ENCODE measurements at regions not wholly inside any gene's neighbourhood (a gene's known extent, or its start where the extent isn't known, plus 50 kb on each side); places are given as distances from the start of the nearest gene placed in this dataset.

DNA sequence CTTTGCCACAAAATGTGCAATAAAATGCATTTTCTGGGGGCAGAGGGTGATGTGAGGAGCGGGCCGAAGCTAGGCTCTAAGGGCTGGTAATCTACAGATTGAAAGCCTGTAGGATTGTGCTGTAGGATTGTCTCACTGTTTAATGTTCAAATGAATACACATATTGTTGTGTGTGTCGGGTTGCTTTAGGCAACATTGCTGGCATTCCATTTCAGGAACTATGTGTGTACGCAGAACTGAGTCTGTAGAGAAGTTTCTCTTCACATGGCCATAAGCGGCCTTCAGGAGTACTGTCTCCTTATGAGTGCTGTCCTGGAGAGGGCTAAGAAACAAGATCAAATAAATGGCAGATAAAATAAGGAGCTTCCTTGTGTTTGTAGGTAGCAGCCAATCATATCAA lies 540.2 kb downstream of the GATA3 start:
- Histone ChIP-seq H3K36me3 (ENCODE audit: control insufficient read depth, insufficient read depth, low read length) (no peaks in the 10 kb centered on the region), H3K27me3 (ENCODE audit: control insufficient read depth, insufficient read depth, low read length) (peaks cover 2% of the 10 kb centered on the region), H3K4me3 (ENCODE audit: low read length) (no peak overlapping the region), H3K9me3 (ENCODE audit: control insufficient read depth, insufficient read depth, low read length) (no peaks in the 10 kb centered on the region), H3K4me1 (ENCODE audit: control insufficient read depth, insufficient read depth, low read length) (no peaks in the 10 kb centered on the region), H3K27ac (ENCODE audit: low read length) (no peak overlapping the region)
- no peak for TF ChIP-seq CTCF (IDR thresholded peaks at IDR 0.05)
- Mint-ChIP-seq H3K9me3 (no peaks in the 10 kb centered on the region), H3K27me3 (ENCODE audit: low read depth in 2 of 2) (peaks cover 7 to 17% of the 10 kb centered on the region in 2 donors), H3K4me1 (no peaks in the 10 kb centered on the region), H3K4me3 (no peak overlapping the region), H3K36me3 (no peaks in the 10 kb centered on the region), H3K27ac (no peak overlapping the region)
- 87% methylated on average over 5 of the region's 5 CpGs for WGBS (ENCODE audit: insufficient coverage)
- no peak for ATAC-seq
- no peak for DNase-seq
- intact Hi-C loops (cut with micrococcal nuclease) = no loop called here

- no peaks in the 10 kb centered on the region for H3K4me1 Mint-ChIP-seq
- H3K36me3 Mint-ChIP-seq = no peaks in the 10 kb centered on the region
- H3K4me3 ChIP-seq (ENCODE audit: low read length) = no peak overlapping the region
- peaks cover 2% of the 10 kb centered on the region for H3K27me3 ChIP-seq (ENCODE audit: control insufficient read depth, insufficient read depth, low read length)
- no peaks in the 10 kb centered on the region for H3K4me1 ChIP-seq (ENCODE audit: control insufficient read depth, insufficient read depth, low read length)
- peaks cover 9 to 17% of the 10 kb centered on the region in 2 donors for H3K27me3 Mint-ChIP-seq (ENCODE audit: low read depth in 2 of 2)
- no peak overlapping the region for H3K27ac ChIP-seq (ENCODE audit: low read length)
- TF ChIP-seq CTCF (IDR thresholded peaks at IDR 0.05) = no peak
- no peaks in the 10 kb centered on the region for H3K36me3 ChIP-seq (ENCODE audit: control insufficient read depth, insufficient read depth, low read length)
- H3K9me3 ChIP-seq (ENCODE audit: control insufficient read depth, insufficient read depth, low read length) = no peaks in the 10 kb centered on the region
- DNase-seq = no peak
- intact Hi-C loops (cut with micrococcal nuclease) = no loop called here
- no peak overlapping the region for H3K4me3 Mint-ChIP-seq
- ATAC-seq = no peak
- H3K9me3 Mint-ChIP-seq = no peaks in the 10 kb centered on the region
- 60% methylated on average over 3 of the region's 3 CpGs for WGBS (ENCODE audit: insufficient coverage)
- H3K27ac Mint-ChIP-seq = no peak overlapping the region
Measured at GRCh38 chr10:8595140-8595539, 540.7 kb downstream of the GATA3 start.

DNA sequence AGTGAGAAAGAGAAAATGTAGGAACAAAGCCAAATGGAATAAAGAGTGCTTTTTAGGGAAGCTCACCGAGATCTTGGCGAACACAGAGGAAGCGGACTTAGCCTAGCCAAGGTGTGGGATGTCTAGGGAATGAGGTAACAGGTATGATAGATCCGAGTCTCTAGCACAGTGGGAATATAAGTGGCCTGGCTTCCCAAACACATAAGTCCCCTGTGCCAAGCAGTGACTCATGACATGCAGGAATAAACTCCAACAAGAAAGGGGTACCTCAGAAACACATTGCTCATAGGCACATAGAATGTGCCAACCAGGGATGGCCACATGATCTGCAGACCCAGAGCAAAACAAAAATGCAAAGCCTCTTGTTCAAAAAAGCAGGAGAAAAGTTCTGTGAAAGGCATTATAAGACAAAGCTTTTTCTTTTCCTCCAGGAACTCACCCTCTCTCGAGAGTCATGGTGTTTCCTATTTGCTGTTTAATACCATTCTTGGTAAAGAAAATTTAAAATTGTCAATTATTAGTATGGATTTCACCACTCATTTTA lies 542.5 kb downstream of the GATA3 start:
- H3K27me3 ChIP-seq (ENCODE audit: control insufficient read depth, insufficient read depth, low read length) = no peaks in the 10 kb centered on the region
- no peak overlapping the region for H3K27ac Mint-ChIP-seq
- ATAC-seq = no peak
- no peak overlapping the region for H3K27ac ChIP-seq (ENCODE audit: low read length)
- H3K27me3 Mint-ChIP-seq (ENCODE audit: low read depth in 2 of 2) = peaks cover 5 to 11% of the 10 kb centered on the region in 2 donors
- no peak overlapping the region for H3K4me3 Mint-ChIP-seq
- 92% methylated on average over 4 of the region's 5 CpGs for WGBS (ENCODE audit: insufficient coverage)
- H3K4me3 ChIP-seq (ENCODE audit: low read length) = no peak overlapping the region
- no peak for DNase-seq
- no peaks in the 10 kb centered on the region for H3K36me3 ChIP-seq (ENCODE audit: control insufficient read depth, insufficient read depth, low read length)
- intact Hi-C loops (cut with micrococcal nuclease) = no loop called here
- H3K9me3 Mint-ChIP-seq = no peaks in the 10 kb centered on the region
- no peaks in the 10 kb centered on the region for H3K4me1 Mint-ChIP-seq
- TF ChIP-seq CTCF (IDR thresholded peaks at IDR 0.05) = no peak
- H3K4me1 ChIP-seq (ENCODE audit: control insufficient read depth, insufficient read depth, low read length) = no peaks in the 10 kb centered on the region
- no peaks in the 10 kb centered on the region for H3K9me3 ChIP-seq (ENCODE audit: control insufficient read depth, insufficient read depth, low read length)
- H3K36me3 Mint-ChIP-seq = no peaks in the 10 kb centered on the region

DNA sequence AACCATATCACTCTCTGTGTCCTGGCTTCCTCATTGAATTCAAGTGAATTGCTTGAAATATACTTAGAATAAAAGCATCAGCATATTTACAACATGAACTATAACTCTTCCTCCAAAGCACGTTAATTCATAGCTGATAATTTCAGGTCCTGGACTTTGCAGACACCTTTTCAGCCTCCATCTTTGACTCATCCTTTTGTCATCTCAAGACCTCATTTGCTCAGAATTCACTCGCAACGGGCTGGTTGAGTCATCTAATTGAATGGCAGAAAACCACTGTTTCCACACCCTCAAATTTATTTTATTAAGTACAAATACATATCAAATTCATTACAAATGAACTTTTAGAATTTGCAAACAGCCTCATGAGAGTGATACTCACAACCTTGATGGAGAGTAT lies 545.7 kb downstream of the GATA3 start:
- Histone ChIP-seq H3K4me3 (ENCODE audit: low read length) (no peak overlapping the region), H3K9me3 (ENCODE audit: control insufficient read depth, insufficient read depth, low read length) (no peaks in the 10 kb centered on the region), H3K4me1 (ENCODE audit: control insufficient read depth, insufficient read depth, low read length) (no peaks in the 10 kb centered on the region), H3K36me3 (ENCODE audit: control insufficient read depth, insufficient read depth, low read length) (no peaks in the 10 kb centered on the region), H3K27ac (ENCODE audit: low read length) (no peak overlapping the region), H3K27me3 (ENCODE audit: control insufficient read depth, insufficient read depth, low read length) (no peaks in the 10 kb centered on the region)
- H3K4me3 Mint-ChIP-seq = no peak overlapping the region
- H3K4me1 Mint-ChIP-seq = no peaks in the 10 kb centered on the region
- no peaks in the 10 kb centered on the region for H3K36me3 Mint-ChIP-seq
- peaks cover 1 to 2% of the 10 kb centered on the region in 2 donors for H3K9me3 Mint-ChIP-seq
- TF ChIP-seq CTCF (IDR thresholded peaks at IDR 0.05) = no peak
- no peak overlapping the region for H3K27ac Mint-ChIP-seq
- WGBS (ENCODE audit: insufficient coverage) = 71% methylated on average over 3 of the region's 3 CpGs
- H3K27me3 Mint-ChIP-seq (ENCODE audit: low read depth in 2 of 2) = peaks cover 11 to 18% of the 10 kb centered on the region in 2 donors
- DNase-seq (no peak), ATAC-seq (no peak)
- intact Hi-C loops (cut with micrococcal nuclease) = no loop called here
